HG02678 (cell line): ENCODE measurements at regions not wholly inside any gene's neighbourhood (a gene's known extent, or its start where the extent isn't known, plus 50 kb on each side); places are given as distances from the start of the nearest gene placed in this dataset.

Experiments used
- ATAC-seq: cut with Tn5 transposase; IDR thresholded peaks from one replicate; pipeline ENCODE4 v1.9.1; 2021; ENCODE audit warnings: mild to moderate bottlenecking, moderate library complexity; ENCODE audit not compliant: unreplicated experiment

DNA sequence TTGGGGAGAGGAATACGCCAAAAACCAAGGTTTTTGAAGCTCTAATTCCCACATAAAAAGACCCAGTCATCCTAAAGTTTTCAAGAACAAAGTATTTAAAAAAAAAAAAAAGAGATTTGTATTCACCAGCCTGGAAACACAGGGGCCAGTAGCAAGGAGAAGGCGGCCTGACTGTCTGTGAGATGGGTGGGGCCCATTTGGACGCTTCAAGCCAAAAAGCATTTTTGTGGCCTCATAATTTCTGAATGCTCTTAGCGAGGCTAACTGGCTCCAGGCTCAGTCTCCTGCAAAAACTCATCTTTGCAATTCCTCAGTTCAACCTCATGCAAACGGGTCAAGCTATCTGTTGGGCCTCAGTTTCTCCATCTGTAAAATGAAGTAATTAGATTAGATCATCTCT, 514.1 kb downstream of the MED13L start:
- no peak for ATAC-seq

DNA sequence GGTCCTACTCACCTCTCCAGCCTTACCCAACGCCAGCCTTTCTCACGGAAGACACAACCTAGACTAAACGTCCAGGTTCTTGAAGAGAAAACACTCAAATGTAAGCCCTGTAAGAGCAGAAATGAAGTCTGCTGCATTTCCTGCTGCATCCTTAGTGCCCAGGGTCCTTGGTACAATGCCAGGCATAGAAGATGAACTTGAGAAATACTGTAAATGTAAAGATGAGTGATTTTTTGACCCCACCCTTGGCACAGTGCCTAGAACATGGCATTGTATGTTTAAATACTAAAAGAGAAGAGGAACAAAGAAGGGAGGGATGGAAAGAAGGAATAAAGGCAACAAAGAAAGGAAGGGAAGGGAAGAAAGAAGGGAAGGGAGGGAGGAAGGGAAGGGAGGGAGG, 514.6 kb downstream of the MED13L start:
- no peak for ATAC-seq

GRCh38 chr12:115761784-115762183, 515.7 kb downstream of the MED13L start:
- no peak for ATAC-seq

GRCh38 chr12:115760231-115760630, 517.3 kb downstream of the MED13L start:
- no peak for ATAC-seq

GRCh38 chr12:115758877-115759620, 518.4 kb downstream of the MED13L start:
- ATAC-seq, result no peak

- ATAC-seq, result no peak
Measured at GRCh38 chr12:115758183-115758582, 519.3 kb downstream of the MED13L start.

- no peak for ATAC-seq
Measured at GRCh38 chr12:115756804-115757203, 520.7 kb downstream of the MED13L start.

DNA sequence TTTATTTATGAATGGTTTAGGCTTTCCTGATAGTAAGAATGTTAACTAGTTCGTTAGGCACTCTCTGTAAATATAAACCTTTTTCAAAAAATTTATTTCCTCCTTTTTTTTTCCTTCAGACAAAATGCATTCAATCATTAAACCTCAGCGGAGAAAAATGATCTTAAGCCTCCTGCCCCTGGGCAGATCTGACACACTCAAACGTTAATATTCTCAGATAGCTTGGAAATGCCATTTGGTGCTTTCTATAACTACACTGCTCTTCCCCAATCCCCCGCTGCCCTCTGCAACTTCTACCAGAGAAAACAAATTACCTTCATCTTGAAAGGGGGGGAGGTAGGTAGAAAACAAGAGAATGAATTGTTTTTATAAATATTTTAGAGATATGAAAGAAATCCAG, 521.2 kb downstream of the MED13L start:
- ATAC-seq, result no peak

- ATAC-seq, result no peak
Measured at GRCh38 chr12:115755725-115756085, 521.8 kb downstream of the MED13L start.

GRCh38 chr12:115755061-115755724, 522.3 kb downstream of the MED13L start:
- ATAC-seq, result no peak

DNA sequence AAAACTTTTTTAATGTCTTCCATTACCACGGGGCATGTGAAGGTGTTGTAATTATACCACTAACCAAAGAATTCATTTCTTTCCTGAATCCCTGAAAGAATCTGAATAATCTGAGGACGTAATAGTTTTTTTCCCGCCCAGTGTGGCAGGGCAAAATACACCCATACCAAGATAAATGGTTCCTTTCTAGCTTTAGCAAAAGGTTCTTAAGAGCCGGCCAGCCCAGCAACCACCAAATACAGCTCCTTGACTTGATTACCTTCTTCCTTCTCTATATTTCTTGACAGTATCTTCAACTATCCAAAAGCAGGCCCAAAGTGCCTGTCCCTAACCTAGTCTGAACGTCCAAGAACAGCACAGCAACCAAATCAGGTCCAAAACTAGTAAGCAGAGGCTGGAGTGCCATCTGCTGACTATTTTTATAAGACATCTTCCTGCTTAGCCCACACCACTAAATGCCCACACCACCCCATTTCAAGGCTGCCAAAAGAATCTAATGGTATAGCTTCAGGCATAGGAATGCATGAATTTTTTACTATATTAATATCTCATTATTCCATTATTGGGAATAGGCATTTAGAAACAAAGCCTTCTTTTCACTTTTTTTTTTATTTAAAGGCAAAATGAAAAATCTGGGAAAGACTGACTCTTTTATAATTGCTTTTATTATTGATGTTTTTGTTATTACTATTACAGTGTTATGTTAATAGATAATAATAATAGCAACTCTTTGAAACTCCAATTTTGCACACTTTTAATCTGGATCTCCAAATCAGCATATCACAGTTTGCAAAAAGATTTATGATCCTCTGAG, 524.4 kb downstream of the MED13L start:
- ATAC-seq, result no peak

- ATAC-seq, result no peak
Measured at GRCh38 chr12:115752156-115752555, 525.3 kb downstream of the MED13L start.

DNA sequence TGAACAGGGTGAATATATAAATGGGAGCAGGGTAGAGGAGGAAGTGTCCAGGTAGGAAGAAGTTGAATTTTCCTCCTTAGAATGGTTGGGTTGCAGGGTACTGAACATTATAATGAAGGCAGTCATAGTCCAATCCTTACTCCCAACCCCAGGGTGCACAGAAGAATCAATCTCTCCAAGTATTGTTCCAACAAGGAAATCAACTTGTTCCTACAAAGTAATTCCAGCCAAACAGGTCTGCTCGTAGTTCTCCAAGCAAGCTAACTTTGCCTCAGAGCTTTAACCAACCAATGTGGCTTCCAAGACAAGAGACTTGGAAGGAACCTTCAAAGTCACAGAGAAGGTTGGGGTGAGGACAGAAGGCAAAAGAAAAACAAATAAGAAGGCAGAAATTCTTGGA, 527.2 kb downstream of the MED13L start:
- ATAC-seq, result no peak

GRCh38 chr12:115749071-115749841, 528.2 kb downstream of the MED13L start:
- ATAC-seq, result no peak

DNA sequence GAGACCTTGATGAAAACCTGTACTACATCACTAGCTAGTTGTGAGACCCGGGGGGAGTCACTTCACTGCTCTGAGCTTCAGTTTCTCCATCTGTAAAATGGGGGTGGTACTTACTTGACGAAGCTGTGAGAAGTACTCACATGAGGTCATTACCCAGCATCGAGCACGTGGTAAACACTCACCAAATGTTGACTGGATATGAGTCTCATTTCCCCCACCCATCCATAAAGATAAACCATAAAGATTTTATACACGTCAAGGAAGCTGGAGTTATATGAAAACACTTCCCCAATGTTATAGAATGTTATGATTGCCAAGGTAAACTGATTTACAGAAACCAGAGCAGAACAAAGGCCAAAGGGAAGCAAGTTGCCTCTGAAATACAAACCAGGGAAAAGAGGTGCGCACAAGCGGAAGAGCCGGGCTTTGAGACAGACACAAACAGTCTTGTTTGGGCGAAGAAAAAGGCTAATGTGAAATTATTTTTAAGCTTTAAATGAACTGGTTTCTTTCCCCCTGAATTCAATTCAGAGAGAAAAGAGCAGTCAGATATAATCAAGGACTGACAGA, 536.8 kb downstream of the MED13L start:
- no peak for ATAC-seq

DNA sequence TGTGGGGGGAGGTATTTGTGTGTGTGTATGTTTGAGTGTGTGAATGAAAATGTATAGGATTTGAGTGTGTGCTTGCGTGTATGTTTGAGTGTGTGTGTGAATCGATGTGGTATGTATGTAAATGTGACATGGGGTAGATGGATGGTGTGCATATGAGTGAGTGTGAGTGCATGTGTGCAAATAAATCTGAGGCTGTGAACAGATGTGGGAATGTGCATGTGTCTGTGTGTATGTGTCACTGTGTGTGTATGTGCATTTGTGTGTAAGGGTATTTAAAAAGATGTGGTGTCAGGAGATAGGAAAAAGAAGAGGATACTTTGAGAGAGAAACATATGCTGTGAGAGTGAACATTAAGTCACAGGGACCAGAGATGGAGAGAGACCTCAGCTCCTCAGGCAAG, 539.6 kb downstream of the MED13L start:
- no peak for ATAC-seq

DNA sequence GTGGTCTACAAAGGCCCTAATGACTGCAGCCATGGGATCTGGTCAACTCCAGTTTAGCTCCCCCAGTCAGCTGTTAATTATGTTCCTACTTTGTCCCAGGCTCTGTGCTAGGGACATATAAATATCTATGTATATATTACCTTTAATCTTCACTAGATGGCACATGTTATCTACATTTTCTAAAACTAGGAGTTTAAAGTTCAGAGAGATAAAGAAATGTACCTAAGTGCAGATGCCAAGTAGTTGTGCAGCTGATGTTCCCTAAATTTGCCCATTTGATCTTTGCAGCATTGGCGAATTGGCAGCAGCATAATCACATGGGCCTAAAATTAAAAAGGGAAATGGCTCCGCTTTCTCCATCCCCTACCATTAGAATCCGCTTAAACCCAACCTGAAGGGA, 541.1 kb downstream of the MED13L start:
- no peak for ATAC-seq

GRCh38 chr12:115730975-115731541, 546.4 kb downstream of the MED13L start:
- ATAC-seq, result no peak

DNA sequence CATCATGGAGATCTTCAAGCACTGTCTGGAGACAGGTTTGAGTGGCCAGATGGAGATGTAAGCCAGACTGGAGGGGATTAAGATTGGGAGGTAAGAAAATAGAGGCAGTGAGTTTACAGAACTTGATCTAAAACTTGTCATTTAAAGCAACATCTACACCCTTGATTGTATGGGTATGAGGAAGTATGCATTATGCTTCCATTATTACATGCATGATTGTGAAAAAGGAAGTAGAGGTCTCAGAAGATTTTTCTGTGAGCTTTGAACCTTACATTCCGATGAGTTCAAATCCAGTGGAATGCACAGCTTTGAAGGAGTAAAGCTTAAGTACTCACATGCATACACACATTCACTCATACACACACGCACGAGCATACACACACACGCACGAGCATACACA, 550.8 kb downstream of the MED13L start:
- no peak for ATAC-seq

- no peak for ATAC-seq
Measured at GRCh38 chr12:115722181-115722580, 555.3 kb downstream of the MED13L start.
